SU-DHL-6 (cell line): ENCODE measurements at regions not wholly inside any gene's neighbourhood (a gene's known extent, or its start where the extent isn't known, plus 50 kb on each side); places are given as distances from the start of the nearest gene placed in this dataset.

Source experiments
- H2AFZ ChIP-seq: fragments of 200-600 bp; sonication (generic); 2 replicates; pipeline ENCODE4 v1.6.1; 2014; ENCODE audit warnings: low read depth, mild to moderate bottlenecking, moderate library complexity, mixed read lengths, antibody characterized with exemption, low read length; ENCODE audit not compliant: severe bottlenecking
- H3F3A ChIP-seq: fragments of 200-600 bp; shearing (Covaris generic); 2 replicates; pipeline ENCODE4 v1.6.0; 2016; ENCODE audit warnings: antibody characterized with exemption, mild to moderate bottlenecking; ENCODE audit not compliant: insufficient read depth
- H3K27ac ChIP-seq: fragments of 200-600 bp; sonication (generic); 2 replicates; pipeline ENCODE4 v1.5.1; 2016; ENCODE audit warnings: low read depth, mild to moderate bottlenecking, low read length, moderate library complexity, mixed read lengths
- H3K27me3 ChIP-seq: fragments of 200-600 bp; sonication (generic), shearing (Covaris generic); 2 replicates; pipeline ENCODE4 v1.6.0; 2014; ENCODE audit warnings: mild to moderate bottlenecking, low read length
- H3K36me3 ChIP-seq: fragments of 200-600 bp; sonication (generic); 2 replicates; pipeline ENCODE4 v1.6.1; 2014; ENCODE audit warnings: mild to moderate bottlenecking, low read length, mixed read lengths
- H3K4me2 ChIP-seq: fragments of 300-600, 200-600 bp; shearing (Covaris generic), sonication (generic); 2 replicates; pipeline ENCODE4 v1.6.0; 2014; ENCODE audit warnings: low read length, low read depth, mild to moderate bottlenecking; ENCODE audit not compliant: poor library complexity, severe bottlenecking
- H3K4me3 ChIP-seq: fragments of 200-600 bp; sonication (generic); 2 replicates; pipeline ENCODE4 v1.5.1; 2014; ENCODE audit warnings: antibody characterized with exemption, low read length, mild to moderate bottlenecking, mixed read lengths; ENCODE audit not compliant: insufficient read depth, poor library complexity, severe bottlenecking
- H3K79me2 ChIP-seq: fragments of 200-600 bp; sonication (generic); 2 replicates; pipeline ENCODE4 v1.6.1; 2014; ENCODE audit warnings: mild to moderate bottlenecking, low read length, moderate library complexity; ENCODE audit not compliant: insufficient read depth
- H3K9ac ChIP-seq: fragments of 200-600 bp; sonication (generic); 2 replicates; pipeline ENCODE4 v1.7.0; 2014; ENCODE audit warnings: mild to moderate bottlenecking, low read length
- H3K9me2 ChIP-seq: fragments of 200-600 bp; sonication (generic); replicated peaks from 2 replicates; pipeline ENCODE4 v1.6.1; 2014; ENCODE audit warnings: low read length; ENCODE audit not compliant: insufficient read depth
- H3K9me3 ChIP-seq: fragments of 200-600 bp; sonication (generic); 2 replicates; pipeline ENCODE4 v1.6.1; 2014; ENCODE audit warnings: low read length, mixed read lengths; ENCODE audit not compliant: insufficient read depth
- H4K20me1 ChIP-seq: fragments of 200-600 bp; sonication (generic); 2 replicates; pipeline ENCODE4 v1.6.1; 2014; ENCODE audit warnings: low read depth, mild to moderate bottlenecking, antibody characterized with exemption, low read length, moderate library complexity, mixed read lengths
- CTCF ChIP-seq: fragments of 200-600 bp; sonication (generic); IDR thresholded peaks from one replicate; pipeline ENCODE4 v1.5.1; 2017; ENCODE audit warnings: antibody characterized with exemption, mild to moderate bottlenecking, low read length, moderate library complexity; ENCODE audit not compliant: insufficient read depth, poor library complexity, severe bottlenecking
- EZH2phosphoT487 ChIP-seq: fragments of 200-600 bp; sonication (generic), shearing (Covaris generic); conservative IDR thresholded peaks from 2 replicates; pipeline ENCODE4 v1.6.1; 2018; ENCODE audit warnings: mild to moderate bottlenecking, antibody characterized with exemption, low read length, moderate library complexity, mixed read lengths

GRCh38 chr18:78902795-78903435, 76.7 kb upstream of the SALL3 start:
- Histone ChIP-seq H3K9me3 (no peaks in the 10 kb centered on the region), H3K79me2 (no peaks in the 10 kb centered on the region), H3K4me2 (no peak overlapping the region), H4K20me1 (no peaks in the 10 kb centered on the region), H3F3A (no peaks in the 10 kb centered on the region), H2AFZ (no peak overlapping the region), H3K27me3 (no peaks in the 10 kb centered on the region), H3K9me2 (no peaks in the 10 kb centered on the region), H3K9ac (no peak overlapping the region), H3K27ac (no peak overlapping the region), H3K4me3 (no peak overlapping the region), H3K36me3 (no peaks in the 10 kb centered on the region)
- TF ChIP-seq EZH2phosphoT487 (no peak), CTCF (no peak)

GRCh38 chr18:78903436-78904178, 76.0 kb upstream of the SALL3 start:
- no peak overlapping the region for H3K9ac ChIP-seq
- H2AFZ ChIP-seq, result no peak overlapping the region
- no peaks in the 10 kb centered on the region for H3K27me3 ChIP-seq
- no peaks in the 10 kb centered on the region for H3K9me2 ChIP-seq
- no peaks in the 10 kb centered on the region for H3K36me3 ChIP-seq
- H4K20me1 ChIP-seq, result no peaks in the 10 kb centered on the region
- no peaks in the 10 kb centered on the region for H3K79me2 ChIP-seq
- H3K4me3 ChIP-seq, result no peak overlapping the region
- H3F3A ChIP-seq, result no peaks in the 10 kb centered on the region
- no peak overlapping the region for H3K4me2 ChIP-seq
- no peaks in the 10 kb centered on the region for H3K9me3 ChIP-seq
- no peak for TF ChIP-seq EZH2phosphoT487
- no peak for TF ChIP-seq CTCF
- H3K27ac ChIP-seq, result no peak overlapping the region

- H3K27me3 ChIP-seq, result no peaks in the 10 kb centered on the region
- H3K4me2 ChIP-seq, result no peak overlapping the region
- no peaks in the 10 kb centered on the region for H3K9me3 ChIP-seq
- no peak for TF ChIP-seq CTCF
- TF ChIP-seq EZH2phosphoT487, result no peak
- no peak overlapping the region for H3K4me3 ChIP-seq
- H3F3A ChIP-seq, result no peaks in the 10 kb centered on the region
- no peaks in the 10 kb centered on the region for H3K36me3 ChIP-seq
- H3K27ac ChIP-seq, result no peak overlapping the region
- no peak overlapping the region for H3K9ac ChIP-seq
- no peaks in the 10 kb centered on the region for H3K9me2 ChIP-seq
- H3K79me2 ChIP-seq, result no peaks in the 10 kb centered on the region
- no peak overlapping the region for H2AFZ ChIP-seq
- H4K20me1 ChIP-seq, result no peaks in the 10 kb centered on the region
These were observed 75.5 kb upstream of the SALL3 start for GRCh38 chr18:78904179-78904531.
